ENCODE measurements at regions not wholly inside any gene's neighbourhood (a gene's known extent, or its start where the extent isn't known, plus 50 kb on each side); places are given as distances from the start of the nearest gene placed in this dataset.
"Not testable (repeated sequence)": the region's sequence is repeated elsewhere in the genome, so short reads cannot be mapped to it uniquely, and the experiment has no call there.

GRCh38 chr11:128156486-128156885 is 430.9 kb downstream of the ETS1 start:
- H3K27ac Mint-ChIP-seq = no peak overlapping the region
- peaks cover 9% of the 10 kb centered on the region for H3K27me3 Mint-ChIP-seq
- H3K4me1 Mint-ChIP-seq = no peaks in the 10 kb centered on the region
- no peaks in the 10 kb centered on the region for H3K9me3 Mint-ChIP-seq
- H3K36me3 Mint-ChIP-seq = no peaks in the 10 kb centered on the region
- no peak for ATAC-seq
- H3K4me3 Mint-ChIP-seq = no peak overlapping the region

GRCh38 chr11:128155590-128155989 is 431.8 kb downstream of the ETS1 start:
- Mint-ChIP-seq H3K27ac (no peak overlapping the region), H3K9me3 (no peaks in the 10 kb centered on the region), H3K36me3 (no peaks in the 10 kb centered on the region), H3K4me3 (no peak overlapping the region), H3K27me3 (peaks cover 9% of the 10 kb centered on the region), H3K4me1 (no peaks in the 10 kb centered on the region)
- no peak for ATAC-seq

- no peak for ATAC-seq
- Mint-ChIP-seq H3K36me3 (no peaks in the 10 kb centered on the region), H3K27me3 (peaks cover 11% of the 10 kb centered on the region), H3K27ac (no peak overlapping the region), H3K9me3 (no peaks in the 10 kb centered on the region), H3K4me1 (no peaks in the 10 kb centered on the region), H3K4me3 (no peak overlapping the region)
Observed at GRCh38 chr11:128153697-128154048, 433.7 kb downstream of the ETS1 start.

GRCh38 chr11:128152796-128153696 is 434.3 kb downstream of the ETS1 start:
- no peaks in the 10 kb centered on the region for H3K4me1 Mint-ChIP-seq
- H3K36me3 Mint-ChIP-seq = no peaks in the 10 kb centered on the region
- H3K27me3 Mint-ChIP-seq = peaks cover 18% of the 10 kb centered on the region
- no peak overlapping the region for H3K27ac Mint-ChIP-seq
- no peak for ATAC-seq
- H3K4me3 Mint-ChIP-seq = no peak overlapping the region
- H3K9me3 Mint-ChIP-seq = no peaks in the 10 kb centered on the region

- Mint-ChIP-seq H3K27ac (no peak overlapping the region), H3K4me3 (no peak overlapping the region), H3K27me3 (peaks cover 18% of the 10 kb centered on the region), H3K9me3 (no peaks in the 10 kb centered on the region), H3K4me1 (no peaks in the 10 kb centered on the region), H3K36me3 (no peaks in the 10 kb centered on the region)
- ATAC-seq = no peak
Observed at GRCh38 chr11:128151780-128152179, 435.6 kb downstream of the ETS1 start.

GRCh38 chr11:128151338-128151737 is 436.0 kb downstream of the ETS1 start:
- H3K27me3 Mint-ChIP-seq = peaks cover 18% of the 10 kb centered on the region
- no peaks in the 10 kb centered on the region for H3K9me3 Mint-ChIP-seq
- H3K4me1 Mint-ChIP-seq = no peaks in the 10 kb centered on the region
- no peak overlapping the region for H3K4me3 Mint-ChIP-seq
- H3K27ac Mint-ChIP-seq = no peak overlapping the region
- H3K36me3 Mint-ChIP-seq = no peaks in the 10 kb centered on the region
- ATAC-seq = no peak

GRCh38 chr11:128148208-128148607 is 439.1 kb downstream of the ETS1 start:
- Mint-ChIP-seq H3K36me3 (no peaks in the 10 kb centered on the region), H3K9me3 (no peaks in the 10 kb centered on the region), H3K4me1 (no peaks in the 10 kb centered on the region), H3K27me3 (peaks cover 18% of the 10 kb centered on the region), H3K27ac (no peak overlapping the region), H3K4me3 (no peak overlapping the region)
- ATAC-seq = no peak

- Mint-ChIP-seq H3K4me1 (no peaks in the 10 kb centered on the region), H3K27ac (no peak overlapping the region), H3K9me3 (peaks cover 1% of the 10 kb centered on the region), H3K36me3 (no peaks in the 10 kb centered on the region), H3K27me3 (peaks cover 9% of the 10 kb centered on the region), H3K4me3 (no peak overlapping the region)
- ATAC-seq = no peak
Observed at GRCh38 chr11:128146926-128147605, 440.3 kb downstream of the ETS1 start.

- H3K27me3 Mint-ChIP-seq = peaks cover 36% of the 10 kb centered on the region
- not testable (repeated sequence) for H3K9me3 Mint-ChIP-seq, ATAC-seq, H3K27ac Mint-ChIP-seq, H3K36me3 Mint-ChIP-seq, H3K4me1 Mint-ChIP-seq, H3K4me3 Mint-ChIP-seq
Observed at GRCh38 chr11:128140293-128140692, 447.1 kb downstream of the ETS1 start.

- Mint-ChIP-seq H3K4me1 (no peaks in the 10 kb centered on the region), H3K9me3 (peaks cover 6% of the 10 kb centered on the region), H3K4me3 (no peak overlapping the region), H3K27ac (no peak overlapping the region), H3K36me3 (peaks cover 5% of the 10 kb centered on the region), H3K27me3 (peaks cover 44% of the 10 kb centered on the region)
- ATAC-seq = no peak
Observed at GRCh38 chr11:128135451-128135850, 451.9 kb downstream of the ETS1 start.

GRCh38 chr11:128133501-128133900 is 453.9 kb downstream of the ETS1 start:
- no peaks in the 10 kb centered on the region for H3K36me3 Mint-ChIP-seq
- H3K9me3 Mint-ChIP-seq = no peaks in the 10 kb centered on the region
- H3K4me3 Mint-ChIP-seq = no peak overlapping the region
- H3K4me1 Mint-ChIP-seq = no peaks in the 10 kb centered on the region
- H3K27ac Mint-ChIP-seq = no peak overlapping the region
- peaks cover 30% of the 10 kb centered on the region for H3K27me3 Mint-ChIP-seq
- no peak for ATAC-seq

- no peak overlapping the region for H3K4me3 Mint-ChIP-seq
- no peak for ATAC-seq
- H3K36me3 Mint-ChIP-seq = no peaks in the 10 kb centered on the region
- no peak overlapping the region for H3K27ac Mint-ChIP-seq
- H3K27me3 Mint-ChIP-seq = peaks cover 8% of the 10 kb centered on the region
- no peaks in the 10 kb centered on the region for H3K9me3 Mint-ChIP-seq
- H3K4me1 Mint-ChIP-seq = no peaks in the 10 kb centered on the region
Observed at GRCh38 chr11:128130052-128130451, 457.3 kb downstream of the ETS1 start.

GRCh38 chr11:128125723-128126122 is 461.6 kb downstream of the ETS1 start:
- Mint-ChIP-seq H3K4me3 (no peak overlapping the region), H3K27me3 (no peaks in the 10 kb centered on the region), H3K9me3 (no peaks in the 10 kb centered on the region), H3K36me3 (no peaks in the 10 kb centered on the region), H3K4me1 (no peaks in the 10 kb centered on the region), H3K27ac (no peak overlapping the region)
- ATAC-seq = no peak

- ATAC-seq = no peak
- peaks cover 23% of the 10 kb centered on the region for H3K27me3 Mint-ChIP-seq
- no peak overlapping the region for H3K27ac Mint-ChIP-seq
- H3K4me3 Mint-ChIP-seq = no peak overlapping the region
- no peaks in the 10 kb centered on the region for H3K36me3 Mint-ChIP-seq
- peaks cover 3% of the 10 kb centered on the region for H3K9me3 Mint-ChIP-seq
- no peaks in the 10 kb centered on the region for H3K4me1 Mint-ChIP-seq
Observed at GRCh38 chr11:128116885-128117284, 470.5 kb downstream of the ETS1 start.

- Mint-ChIP-seq H3K9me3 (peaks cover 3% of the 10 kb centered on the region), H3K4me3 (no peak overlapping the region), H3K27ac (no peak overlapping the region), H3K36me3 (no peaks in the 10 kb centered on the region), H3K27me3 (peaks cover 28% of the 10 kb centered on the region), H3K4me1 (no peaks in the 10 kb centered on the region)
- ATAC-seq = no peak
Observed at GRCh38 chr11:128116447-128116846, 470.9 kb downstream of the ETS1 start.

GRCh38 chr11:128105950-128106349 is 481.4 kb downstream of the ETS1 start:
- no peaks in the 10 kb centered on the region for H3K36me3 Mint-ChIP-seq
- H3K27me3 Mint-ChIP-seq = peaks cover 59% of the 10 kb centered on the region
- H3K27ac Mint-ChIP-seq = no peak overlapping the region
- no peak for ATAC-seq
- H3K4me3 Mint-ChIP-seq = no peak overlapping the region
- no peaks in the 10 kb centered on the region for H3K4me1 Mint-ChIP-seq
- H3K9me3 Mint-ChIP-seq = no peaks in the 10 kb centered on the region
